WTC11 (cell line): ENCODE measurements at regions not wholly inside any gene's neighbourhood (a gene's known extent, or its start where the extent isn't known, plus 50 kb on each side); places are given as distances from the start of the nearest gene placed in this dataset.

Experiments
- ATAC-seq: fragments of 200-7000 bp; cut with Tn5 transposase; 2 replicates; pipeline ENCODE4 v1.10.0; 2021; ENCODE audit warnings: mild to moderate bottlenecking, moderate library complexity
- CTCF ChIA-PET: fragments of 300-600 bp; sonication (Branson Sonifier 250); formaldehyde crosslinking; loops from one replicate; lab custom pipeline; 2021; ENCODE audit warnings: antibody characterized with exemption; lab: Charles Lee
- POLR2A ChIA-PET: fragments of 350-600 bp; sonication (Branson Sonifier 250); formaldehyde crosslinking; loops from one replicate; lab custom pipeline; 2021; ENCODE audit warnings: antibody characterized with exemption; lab: Charles Lee
- DNase-seq: peaks from one replicate; pipeline ENCODE4 v3.0.0; 2021; ENCODE audit warnings: low spot score
- H3K27ac Mint-ChIP-seq: 2 replicates; pipeline ENCODE4 v1.8.0; 2021; ENCODE audit warnings: mixed read lengths
- H3K27me3 Mint-ChIP-seq: 2 replicates; pipeline ENCODE4 v1.8.0; 2021; ENCODE audit warnings: low read depth, mild to moderate bottlenecking, moderate library complexity, mixed read lengths
- H3K36me3 Mint-ChIP-seq: 2 replicates; pipeline ENCODE4 v1.8.0; 2021; ENCODE audit warnings: mixed read lengths
- H3K4me1 Mint-ChIP-seq: 2 replicates; pipeline ENCODE4 v1.8.0; 2022; ENCODE audit warnings: mixed read lengths
- H3K4me3 Mint-ChIP-seq: 2 replicates; pipeline ENCODE4 v1.8.0; 2021; ENCODE audit warnings: mild to moderate bottlenecking, moderate library complexity, mixed read lengths
- H3K9me3 Mint-ChIP-seq: 2 replicates; pipeline ENCODE4 v1.8.0; 2021; ENCODE audit warnings: mixed read lengths
- AR ChIP-seq: fragments of 250-450 bp; sonication (Bioruptor Pico); IDR thresholded peaks from 2 replicates; pipeline ENCODE4 v1.9.0; 2021; ENCODE audit warnings: mild to moderate bottlenecking
- ATF2 ChIP-seq: sonication (generic); formaldehyde crosslinking; IDR thresholded peaks from 2 replicates; pipeline ENCODE4 v1.8.1; 2022; ENCODE audit warnings: low read depth, missing genetic modification reagents, borderline replicate concordance
- CDX4 ChIP-seq: fragments of 250-450 bp; sonication (Bioruptor Pico); IDR thresholded peaks from 2 replicates; pipeline ENCODE4 v1.9.0; 2021; ENCODE audit warnings: moderate library complexity, mild to moderate bottlenecking, inconsistent platforms, borderline replicate concordance
- E2F4 ChIP-seq: sonication (generic); formaldehyde crosslinking; IDR thresholded peaks from 2 replicates; pipeline ENCODE4 v1.8.1; 2022; ENCODE audit warnings: low read depth, mild to moderate bottlenecking, moderate library complexity, missing genetic modification reagents, borderline replicate concordance
- ERG ChIP-seq: fragments of 250-450 bp; sonication (Bioruptor Pico); IDR thresholded peaks from 2 replicates; pipeline ENCODE4 v1.8.0; 2021; ENCODE audit warnings: mild to moderate bottlenecking
- KAT7 ChIP-seq: sonication (generic); formaldehyde crosslinking; IDR thresholded peaks from 2 replicates; pipeline ENCODE4 v1.8.1; 2023; ENCODE audit warnings: missing genetic modification reagents, mild to moderate bottlenecking, borderline replicate concordance
- NR1H2 ChIP-seq: sonication (generic); formaldehyde crosslinking; IDR thresholded peaks from 2 replicates; pipeline ENCODE4 v1.9.0; 2021; ENCODE audit warnings: mild to moderate bottlenecking, moderate library complexity, missing genetic modification reagents
- NR2C2 ChIP-seq: sonication (generic); formaldehyde crosslinking; IDR thresholded peaks from 2 replicates; pipeline ENCODE4 v1.8.0; 2022; ENCODE audit warnings: mild to moderate bottlenecking, missing genetic modification reagents
- NR3C1 ChIP-seq: sonication (generic); formaldehyde crosslinking; conservative IDR thresholded peaks from 2 replicates; pipeline ENCODE4 v1.8.1; 2023; ENCODE audit warnings: low read depth, mild to moderate bottlenecking, missing genetic modification reagents
- PRDM15 ChIP-seq: sonication (generic); formaldehyde crosslinking; IDR thresholded peaks from 2 replicates; pipeline ENCODE4 v1.8.0; 2022; ENCODE audit warnings: missing genetic modification reagents
- SMAD3 ChIP-seq: sonication (generic); formaldehyde crosslinking; IDR thresholded peaks from 2 replicates; pipeline ENCODE4 v1.8.0; 2022; ENCODE audit warnings: missing genetic modification reagents, mild to moderate bottlenecking, borderline replicate concordance
- ZNF219 ChIP-seq: sonication (generic); formaldehyde crosslinking; IDR thresholded peaks from 2 replicates; pipeline ENCODE4 v1.8.0; 2023; ENCODE audit warnings: missing genetic modification reagents, mild to moderate bottlenecking, borderline replicate concordance
- ZNF232 ChIP-seq: sonication (generic); formaldehyde crosslinking; IDR thresholded peaks from 2 replicates; pipeline ENCODE4 v1.8.0; 2022; ENCODE audit warnings: mild to moderate bottlenecking, missing genetic modification reagents
- ZNF263 ChIP-seq: sonication (generic); formaldehyde crosslinking; IDR thresholded peaks from 2 replicates; pipeline ENCODE4 v1.8.1; 2022; ENCODE audit warnings: low read depth, mild to moderate bottlenecking, moderate library complexity, missing genetic modification reagents

GRCh38 chr6:84425971-84426705 is 198.7 kb upstream of the CEP162 start:
- no peak overlapping the region for H3K4me3 Mint-ChIP-seq
- H3K9me3 Mint-ChIP-seq, result no peaks in the 10 kb centered on the region
- ChIA-PET CTCF (interaction anchor here (0.7 to 1.4 kb wide), 5 partner anchors 83 to 541 kb away, joined by 3 to 4 read pairs (median 3); no protein-coding TSS in a partner anchor), POLR2A (no interaction called here)
- TF ChIP-seq NR3C1 (no peak), ZNF219 (CRISPR knock-in tag) (no peak), ERG (CRISPR knock-in tag) (no peak), SMAD3 (no peak), NR2C2 (no peak), AR (CRISPR knock-in tag) (no peak), CDX4 (CRISPR knock-in tag) (no peak), ZNF232 (CRISPR knock-in tag) (no peak), ZNF263 (CRISPR knock-in tag) (no peak), E2F4 (CRISPR knock-in tag) (no peak), NR1H2 (CRISPR knock-in tag) (no peak)
- H3K36me3 Mint-ChIP-seq, result no peaks in the 10 kb centered on the region
- H3K27me3 Mint-ChIP-seq, result no peaks in the 10 kb centered on the region
- H3K27ac Mint-ChIP-seq, result no peak overlapping the region
- peaks cover 26% of the 10 kb centered on the region for H3K4me1 Mint-ChIP-seq
- DNase-seq, result no peak
- ATAC-seq, result no peak

GRCh38 chr6:84424956-84425355 is 197.5 kb upstream of the CEP162 start:
- H3K27ac Mint-ChIP-seq, result no peak overlapping the region
- H3K4me1 Mint-ChIP-seq, result peaks cover 26% of the 10 kb centered on the region
- H3K36me3 Mint-ChIP-seq, result no peaks in the 10 kb centered on the region
- H3K4me3 Mint-ChIP-seq, result no peak overlapping the region
- DNase-seq, result no peak
- no peaks in the 10 kb centered on the region for H3K9me3 Mint-ChIP-seq
- POLR2A ChIA-PET, result no interaction called here
- CTCF ChIA-PET, result interaction anchor here (0.7 to 1.6 kb wide), 3 partner anchors 122 to 542 kb away, joined by 3 to 4 read pairs (median 3); no protein-coding TSS in a partner anchor
- no peak for ATAC-seq
- TF ChIP-seq NR1H2 (CRISPR knock-in tag) (no peak), ATF2 (no peak), PRDM15 (CRISPR knock-in tag) (no peak), KAT7 (CRISPR knock-in tag) (no peak)
- H3K27me3 Mint-ChIP-seq, result no peaks in the 10 kb centered on the region
